IMR-90 (cell line): ENCODE measurements at regions not wholly inside any gene's neighbourhood (a gene's known extent, or its start where the extent isn't known, plus 50 kb on each side); places are given as distances from the start of the nearest gene placed in this dataset.

Experiments used
- ATAC-seq: fragments of 200-7000 bp; cut with Tn5 transposase; 2 replicates; pipeline ENCODE4 v1.9.1; 2020; ENCODE audit warnings: low read depth, mild to moderate bottlenecking, moderate library complexity
- BruUV-seq: library from RNA; stranded (reverse); fragments of 400-500 nt; replicated peaks from 2 replicates; lab custom pipeline; 2021; lab: Mats Ljungman, UMichigan
- CTCF ChIA-PET: fragments of 300-600 bp; formaldehyde crosslinking; extraction: SDS; loops from one replicate; lab custom pipeline; 2021; ENCODE audit warnings: antibody characterized with exemption; lab: Yijun Ruan, JAX
- POLR2A ChIA-PET: fragments of 300-600 bp; sonication (Branson Sonifier 250); formaldehyde crosslinking; loops from one replicate; lab custom pipeline; 2022; ENCODE audit warnings: antibody characterized with exemption; ENCODE audit not compliant: unreplicated experiment; lab: Charles Lee
- DNase-seq: peaks from one replicate; pipeline ENCODE4 v3.0.0; 2013
- H2AFZ ChIP-seq: replicated peaks from 2 replicates; pipeline ENCODE3; 2013; ENCODE audit warnings: low read length, mild to moderate bottlenecking; ENCODE audit not compliant: poor library complexity
- H2AK5ac ChIP-seq: 2 replicates; pipeline ENCODE4 v1.6.1; 2013; ENCODE audit warnings: low read depth, low read length, inconsistent platforms
- H2AK9ac ChIP-seq: replicated peaks from 2 replicates; pipeline ENCODE3; 2013; ENCODE audit warnings: mild to moderate bottlenecking, low read depth, low read length, moderate library complexity; ENCODE audit not compliant: poor library complexity
- H2BK120ac ChIP-seq: 2 replicates; pipeline ENCODE4 v1.6.1; 2013; ENCODE audit warnings: low read depth, low read length, inconsistent platforms
- H2BK15ac ChIP-seq: 3 replicates; pipeline ENCODE4 v1.6.1; 2013; ENCODE audit warnings: low read depth, low read length, inconsistent platforms
- H2BK20ac ChIP-seq: 2 replicates; pipeline ENCODE4 v1.6.1; 2013; ENCODE audit warnings: low read depth, mild to moderate bottlenecking, inconsistent platforms, low read length, moderate library complexity
- H2BK5ac ChIP-seq: 2 replicates; pipeline ENCODE4 v1.6.1; 2013; ENCODE audit warnings: mild to moderate bottlenecking, low read depth, low read length, inconsistent platforms; ENCODE audit not compliant: poor library complexity, severe bottlenecking
- H3K14ac ChIP-seq: replicated peaks from 2 replicates; pipeline ENCODE4 v1.6.1; 2013; ENCODE audit warnings: low read depth, low read length, inconsistent platforms
- H3K18ac ChIP-seq: 2 replicates; pipeline ENCODE4 v1.6.1; 2013; ENCODE audit warnings: low read depth, low read length, control low read depth
- H3K23ac ChIP-seq: 2 replicates; pipeline ENCODE4 v1.6.1; 2013; ENCODE audit warnings: low read depth, low read length, inconsistent platforms
- H3K27ac ChIP-seq: 2 replicates; pipeline ENCODE4 v1.5.1; 2013; ENCODE audit warnings: mild to moderate bottlenecking, control low read depth, low read length; ENCODE audit not compliant: insufficient read depth
- H3K27me3 ChIP-seq: 2 replicates; pipeline ENCODE4 v1.6.1; 2013; ENCODE audit warnings: low read length; ENCODE audit not compliant: control insufficient read depth, insufficient read depth
- H3K36me3 ChIP-seq: 2 replicates; pipeline ENCODE4 v1.6.1; 2013; ENCODE audit warnings: low read length, mixed read lengths; ENCODE audit not compliant: control insufficient read depth, insufficient read depth
- H3K4ac ChIP-seq: 2 replicates; pipeline ENCODE4 v1.6.1; 2013; ENCODE audit warnings: low read depth, low read length, inconsistent platforms
- H3K4me1 ChIP-seq: 2 replicates; pipeline ENCODE4 v1.6.1; 2013; ENCODE audit warnings: low read length, mixed read lengths; ENCODE audit not compliant: control insufficient read depth, insufficient read depth
- H3K4me2 ChIP-seq: 2 replicates; pipeline ENCODE4 v1.6.1; 2013; ENCODE audit warnings: low read depth, mild to moderate bottlenecking, control low read depth, low read length, moderate library complexity
- H3K4me3 ChIP-seq: 2 replicates; pipeline ENCODE4 v1.5.1; 2013; ENCODE audit warnings: low read depth, mild to moderate bottlenecking, control low read depth, low read length, moderate library complexity; ENCODE audit not compliant: insufficient read depth
- H3K56ac ChIP-seq: 2 replicates; pipeline ENCODE4 v1.6.1; 2013; ENCODE audit warnings: low read length, inconsistent platforms; ENCODE audit not compliant: insufficient read depth; ENCODE audit errors: extremely low read depth
- H3K79me1 ChIP-seq, 2 experiments: 2 replicates each; pipeline ENCODE4 v1.6.1; 2013; ENCODE audit warnings: low read length in 2 of 2, inconsistent platforms in 1 of 2, low read depth in 1 of 2
- H3K9ac ChIP-seq: 2 replicates; pipeline ENCODE4 v1.6.1; 2013; ENCODE audit warnings: low read depth, low read length, control low read depth
- H3K9me1 ChIP-seq: 2 replicates; pipeline ENCODE4 v1.6.1; 2013; ENCODE audit warnings: low read length, inconsistent platforms; ENCODE audit not compliant: insufficient read depth
- H3K9me3 ChIP-seq: 2 replicates; pipeline ENCODE4 v1.6.1; 2013; ENCODE audit warnings: low read length; ENCODE audit not compliant: control insufficient read depth, insufficient read depth
- H4K20me1 ChIP-seq: 2 replicates; pipeline ENCODE4 v1.6.1; 2013; ENCODE audit warnings: low read length, inconsistent platforms; ENCODE audit not compliant: insufficient read depth
- H4K5ac ChIP-seq: 2 replicates; pipeline ENCODE4 v1.6.1; 2013; ENCODE audit warnings: mild to moderate bottlenecking, low read depth, low read length, control low read depth
- H4K8ac ChIP-seq, 2 experiments: 2 replicates each; pipeline ENCODE4 v1.6.1; 2013; ENCODE audit warnings: low read depth in 2 of 2, low read length in 2 of 2, control low read depth in 1 of 2, inconsistent platforms in 1 of 2
- H4K91ac ChIP-seq: 2 replicates; pipeline ENCODE4 v1.6.1; 2013; ENCODE audit warnings: low read depth, low read length, inconsistent platforms; ENCODE audit not compliant: insufficient read depth
- BHLHE40 ChIP-seq: fragments of 150-350 bp; IDR thresholded peaks from 2 replicates; pipeline ENCODE4 v1.6.1; 2016; ENCODE audit warnings: mild to moderate bottlenecking, low read depth, low read length
- CHD1 ChIP-seq: IDR thresholded peaks from 2 replicates; pipeline ENCODE4 v1.6.1; 2012; ENCODE audit warnings: low read depth, low read length, improper control_type of control experiment
- RAD21 ChIP-seq: IDR thresholded peaks from 2 replicates; pipeline ENCODE4 v1.6.1; 2012; ENCODE audit warnings: low read length, improper control_type of control experiment
- RCOR1 ChIP-seq: IDR thresholded peaks from 2 replicates; pipeline ENCODE4 v1.6.1; 2012; ENCODE audit warnings: mild to moderate bottlenecking, low read length, improper control_type of control experiment; ENCODE audit not compliant: insufficient replicate concordance
- RFX5 ChIP-seq: IDR thresholded peaks from 2 replicates; pipeline ENCODE4 v1.8.0; 2012; ENCODE audit warnings: low read depth, mild to moderate bottlenecking, low read length, moderate library complexity
- WGBS, 2 experiments: methylation state at CpG; one replicate each; pipeline versions ENCODE4 v1.1.5 to v1.1.7; 2013; ENCODE audit warnings: missing lambda C conversion rate in 2 of 2; ENCODE audit not compliant: insufficient read length in 1 of 2; ENCODE audit errors: extremely low coverage in 2 of 2; 5-methylcytosine and 5-hydroxymethylcytosine counted together
- dilution Hi-C: fragments of 300-500 bp; cut with HindIII; formaldehyde crosslinking; loops from one replicate; pipeline ENCODE4 v1.14.3; 2018; ENCODE audit warnings: low sequenced_read_pairs; ENCODE audit not compliant: unreplicated experiment
- in situ Hi-C: fragments of 300-500 bp; cut with MboI; formaldehyde crosslinking; loops from 3 replicates; pipeline ENCODE4 v1.14.3; 2019; ENCODE audit warnings: low sequenced_read_pairs, inconsistent platforms, mixed read lengths
- intact Hi-C: fragments of 100-400 bp; cut with micrococcal nuclease; formaldehyde crosslinking; loops from 2 replicates; pipeline ENCODE4 v1.10.0; 2022
- TF ChIP-seq, protein P1 (sequence below): fragments of 150-350 bp; IDR thresholded peaks from 2 replicates; pipeline ENCODE4 v1.6.1; 2016; ENCODE audit warnings: low read depth, mild to moderate bottlenecking, low read length, moderate library complexity, borderline replicate concordance
- TF ChIP-seq, protein P2 (sequence below): conservative IDR thresholded peaks from 2 replicates; pipeline ENCODE4 v1.5.1; 2012; ENCODE audit warnings: mild to moderate bottlenecking, low read depth, low read length, improper control_type of control experiment

DNA sequence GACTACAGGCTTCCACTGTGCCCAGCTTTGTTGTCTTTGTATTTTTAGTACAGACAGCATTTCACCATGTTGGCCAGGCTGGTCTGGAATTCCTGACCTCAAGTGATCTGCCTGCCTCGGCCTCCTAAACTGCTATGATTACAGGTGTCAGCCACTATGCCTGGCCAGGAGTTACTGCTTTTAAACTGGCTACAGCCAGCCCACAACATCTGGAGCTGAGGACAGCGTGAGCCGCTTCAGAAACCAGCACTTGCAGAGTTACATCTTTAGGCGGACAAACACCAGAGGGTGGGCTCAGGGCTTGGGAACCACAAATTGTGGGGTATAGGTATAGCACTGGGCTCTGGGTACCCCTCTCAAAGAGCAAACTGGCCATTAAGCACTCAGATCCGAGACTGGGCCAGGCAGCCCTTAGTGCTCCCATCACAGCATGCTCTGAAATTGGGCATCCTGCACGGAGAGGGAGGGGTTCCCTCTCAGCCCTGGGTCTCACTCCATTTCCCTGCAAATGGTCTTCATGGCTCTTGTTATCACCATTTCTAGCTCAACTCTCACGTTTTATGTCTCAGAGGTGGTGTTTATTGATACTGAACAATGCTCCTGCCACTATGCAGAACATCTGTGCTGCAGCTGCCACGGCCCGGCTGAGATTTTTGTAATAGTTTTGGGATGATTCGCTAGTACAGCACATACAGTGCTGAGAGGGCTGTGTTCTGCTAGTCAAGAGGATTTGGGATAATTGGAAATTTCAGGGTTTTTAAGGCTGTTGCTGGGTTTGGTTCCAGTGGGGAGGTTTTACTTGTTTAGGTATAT, 146.4 kb upstream of the LYZL2 start (continued):
- TF ChIP-seq, protein P1, sequence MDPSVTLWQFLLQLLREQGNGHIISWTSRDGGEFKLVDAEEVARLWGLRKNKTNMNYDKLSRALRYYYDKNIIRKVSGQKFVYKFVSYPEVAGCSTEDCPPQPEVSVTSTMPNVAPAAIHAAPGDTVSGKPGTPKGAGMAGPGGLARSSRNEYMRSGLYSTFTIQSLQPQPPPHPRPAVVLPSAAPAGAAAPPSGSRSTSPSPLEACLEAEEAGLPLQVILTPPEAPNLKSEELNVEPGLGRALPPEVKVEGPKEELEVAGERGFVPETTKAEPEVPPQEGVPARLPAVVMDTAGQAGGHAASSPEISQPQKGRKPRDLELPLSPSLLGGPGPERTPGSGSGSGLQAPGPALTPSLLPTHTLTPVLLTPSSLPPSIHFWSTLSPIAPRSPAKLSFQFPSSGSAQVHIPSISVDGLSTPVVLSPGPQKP = no peak

DNA sequence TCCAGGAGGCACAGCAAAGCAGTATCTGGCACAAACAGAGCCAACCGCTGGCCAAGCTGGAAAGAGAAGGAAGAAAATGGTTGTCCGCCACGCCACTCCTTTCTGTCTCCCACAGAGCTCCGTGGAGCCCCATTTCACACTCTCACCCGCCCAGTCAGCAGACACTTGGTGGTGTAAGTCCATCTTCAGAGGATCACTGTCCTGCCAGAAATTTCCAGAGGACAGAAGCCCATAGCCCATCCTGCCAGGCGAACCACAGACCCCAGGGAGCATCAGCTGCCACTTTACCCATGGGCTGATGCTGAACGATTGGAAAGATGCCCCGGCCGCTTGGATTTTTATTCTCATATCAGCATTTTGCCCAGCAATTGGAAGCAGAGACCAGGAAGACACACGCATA, 144.7 kb upstream of the LYZL2 start:
- no peak overlapping the region for H3K56ac ChIP-seq
- H3K23ac ChIP-seq = no peak overlapping the region
- TF ChIP-seq, protein P2, sequence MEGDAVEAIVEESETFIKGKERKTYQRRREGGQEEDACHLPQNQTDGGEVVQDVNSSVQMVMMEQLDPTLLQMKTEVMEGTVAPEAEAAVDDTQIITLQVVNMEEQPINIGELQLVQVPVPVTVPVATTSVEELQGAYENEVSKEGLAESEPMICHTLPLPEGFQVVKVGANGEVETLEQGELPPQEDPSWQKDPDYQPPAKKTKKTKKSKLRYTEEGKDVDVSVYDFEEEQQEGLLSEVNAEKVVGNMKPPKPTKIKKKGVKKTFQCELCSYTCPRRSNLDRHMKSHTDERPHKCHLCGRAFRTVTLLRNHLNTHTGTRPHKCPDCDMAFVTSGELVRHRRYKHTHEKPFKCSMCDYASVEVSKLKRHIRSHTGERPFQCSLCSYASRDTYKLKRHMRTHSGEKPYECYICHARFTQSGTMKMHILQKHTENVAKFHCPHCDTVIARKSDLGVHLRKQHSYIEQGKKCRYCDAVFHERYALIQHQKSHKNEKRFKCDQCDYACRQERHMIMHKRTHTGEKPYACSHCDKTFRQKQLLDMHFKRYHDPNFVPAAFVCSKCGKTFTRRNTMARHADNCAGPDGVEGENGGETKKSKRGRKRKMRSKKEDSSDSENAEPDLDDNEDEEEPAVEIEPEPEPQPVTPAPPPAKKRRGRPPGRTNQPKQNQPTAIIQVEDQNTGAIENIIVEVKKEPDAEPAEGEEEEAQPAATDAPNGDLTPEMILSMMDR = no peak
- no peak for TF ChIP-seq BHLHE40
- TF ChIP-seq RCOR1 = no peak
- TF ChIP-seq, protein P1 = no peak
- no peak for TF ChIP-seq CHD1
- no peak for TF ChIP-seq RFX5
- TF ChIP-seq RAD21 = no peak
- in situ Hi-C loops = loop anchor here (10.0 kb wide), 1 partner anchor 541 kb away; the partner anchor contains the start of gene ZEB1
- H3K9me1 ChIP-seq = peaks cover 9% of the 10 kb centered on the region
- intact Hi-C loops = no loop called here
- no peaks in the 10 kb centered on the region for H3K36me3 ChIP-seq
- H2BK5ac ChIP-seq = peak overlapping the region; percentile 24
- 0 out of 4 replicates have a peak overlapping the region, but pooled peaks of 1 of the 2 experiments have one; percentile 24 for H4K8ac ChIP-seq
- H3K9ac ChIP-seq = no peak overlapping the region
- H3K79me1 ChIP-seq = no peaks in the 10 kb centered on the region
- no TSS peak for BruUV-seq
- H3K4me2 ChIP-seq = no peak overlapping the region
- DNase-seq (no peak), ATAC-seq (no peak)
- H2AFZ ChIP-seq = no peak overlapping the region
- H2AK5ac ChIP-seq = peak overlapping the region; percentile 24
- WGBS, 2 experiments = 100% methylated on average over 1 of the region's 10 CpGs; no CpG with 5 or more reads in 1 of the 2 experiments
- H3K9me3 ChIP-seq = peaks cover 24% of the 10 kb centered on the region
- dilution Hi-C loops = no loop called here
- H4K20me1 ChIP-seq = no peaks in the 10 kb centered on the region
- H3K4me1 ChIP-seq = peaks cover 11% of the 10 kb centered on the region
- peak overlapping the region; percentile 87 for H2BK120ac ChIP-seq
- H3K4ac ChIP-seq = peak overlapping the region; percentile 75; the same call in 1 of the 2 replicates
- peak overlapping the region; percentile 92; the same call in 1 of the 2 replicates for H2BK20ac ChIP-seq
- H4K5ac ChIP-seq = no peak overlapping the region
- H3K27me3 ChIP-seq = no peaks in the 10 kb centered on the region
- H2BK15ac ChIP-seq = peak overlapping the region; percentile 65; the same call in 1 of the 3 replicates
- no peak overlapping the region for H3K27ac ChIP-seq
- no peak overlapping the region for H2AK9ac ChIP-seq
- POLR2A ChIA-PET = no interaction called here
- H4K91ac ChIP-seq = peak overlapping the region; percentile 42
- H3K14ac ChIP-seq = 0 out of 2 replicates have a peak overlapping the region, but pooled peaks have one; percentile 32
- no peak overlapping the region for H3K4me3 ChIP-seq
- CTCF ChIA-PET = interaction anchor here (0.6 kb wide), 1 partner anchor 1875 kb away, joined by 3 read pairs; no protein-coding TSS in a partner anchor
- peak overlapping the region; percentile 14; the same call in 1 of the 2 replicates for H3K18ac ChIP-seq
